Body of pancreas (tissue), 4 donors: ENCODE measurements at regions not wholly inside any gene's neighbourhood (a gene's known extent, or its start where the extent isn't known, plus 50 kb on each side); places are given as distances from the start of the nearest gene placed in this dataset.

Source experiments
- ATAC-seq: fragments of 150-250 bp; one replicate; pipeline ENCODE4 v1.9.1; 2016
- DNase-seq, 4 donors: peaks; one replicate each; pipeline ENCODE4 v3.0.0-alpha.2; 2019
- H3K27ac ChIP-seq, 4 donors: fragments of 200-600 bp; sonication (generic); 1 replicate in 3 of 4; 2 replicates in 1 of 4; pipeline versions ENCODE4 v1.5.1 to v1.6.1; 2016 to 2019; ENCODE audit warnings: mild to moderate bottlenecking in 1 of 4, mixed read lengths in 1 of 4, moderate library complexity in 1 of 4
- H3K27me3 ChIP-seq, 2 donors: fragments of 200-600 bp; sonication (generic); one replicate each; pipeline ENCODE4 v1.6.0; 2016; ENCODE audit warnings: mild to moderate bottlenecking in 1 of 2
- H3K36me3 ChIP-seq, 2 donors: fragments of 200-600 bp; sonication (generic); replicated peaks in 1 of 2; 2 replicates each; pipeline ENCODE4 v1.5.1; 2016; ENCODE audit warnings: low read depth in 2 of 2; ENCODE audit not compliant: insufficient read depth in 1 of 2
- H3K4me1 ChIP-seq: fragments of 200-600 bp; sonication (generic); one replicate; pipeline ENCODE4 v1.6.0; 2016
- H3K4me3 ChIP-seq, 2 donors: fragments of 200-600 bp; sonication (generic); 1 replicate in 1 of 2; 2 replicates in 1 of 2; pipeline ENCODE4 v1.5.1; 2016 to 2019
- H3K9me3 ChIP-seq, 3 donors: fragments of 200-600 bp; sonication (generic); 1 replicate in 2 of 3; 2 replicates in 1 of 3; pipeline ENCODE4 v1.5.1; 2016
- CTCF ChIP-seq, 7 experiments: fragments of 450-650 bp in 4 of 7; fragments of 200-600 bp in 3 of 7; sonication (generic) in 3 of 7; IDR thresholded peaks; one replicate each; pipeline ENCODE4 v1.5.1; 2016 to 2019; ENCODE audit warnings: antibody characterized with exemption in 7 of 7
- POLR2A ChIP-seq, 3 donors: fragments of 450-650 bp; IDR thresholded peaks; one replicate each; pipeline ENCODE4 v1.6.1; 2016; ENCODE audit warnings: antibody characterized with exemption in 3 of 3, mild to moderate bottlenecking in 2 of 3
- WGBS, 2 donors: methylation state at CpG; one replicate each; pipeline ENCODE4 v1.1.5; 2017; 5-methylcytosine and 5-hydroxymethylcytosine counted together
- intact Hi-C: fragments of 100-400 bp; cut with DNase I; formaldehyde crosslinking; loops from one replicate; pipeline ENCODE4 v1.15.1; 2023

DNA sequence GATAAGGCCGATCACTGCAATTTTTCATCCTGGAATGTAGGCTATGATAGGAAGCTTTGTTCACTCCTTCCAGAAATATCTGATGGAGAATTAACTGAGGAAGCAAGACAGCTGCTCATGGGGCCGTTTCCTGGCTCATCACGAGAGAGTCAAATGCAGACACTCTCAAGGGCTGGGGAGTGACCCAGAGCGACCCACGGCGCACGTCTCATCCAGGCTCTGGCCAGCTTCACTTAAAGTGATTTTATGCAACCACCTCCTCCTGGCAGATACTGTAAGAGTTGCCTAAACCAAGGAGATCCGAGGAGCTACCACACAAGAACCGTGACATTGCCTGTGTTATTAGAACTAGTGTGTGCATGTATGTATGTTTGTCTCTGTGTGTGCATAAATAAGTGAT is 530.8 kb downstream of the TCERG1L start:
- H3K4me3 ChIP-seq, result no peak overlapping the region
- no peak for DNase-seq
- TF ChIP-seq POLR2A (IDR thresholded peaks at IDR 0.05) (no peak), CTCF (IDR thresholded peaks at IDR 0.05) (no peak)
- H3K27ac ChIP-seq, result no peak overlapping the region
- intact Hi-C loops, result no loop called here
- H3K9me3 ChIP-seq, result no peaks in the 10 kb centered on the region
- no peaks in the 10 kb centered on the region for H3K4me1 ChIP-seq
- ATAC-seq, result no peak
- H3K36me3 ChIP-seq, result no peaks in the 10 kb centered on the region
- no peaks in the 10 kb centered on the region for H3K27me3 ChIP-seq
- 23 to 29% methylated on average over 9 of the region's 9 CpGs for WGBS, 2 donors

DNA sequence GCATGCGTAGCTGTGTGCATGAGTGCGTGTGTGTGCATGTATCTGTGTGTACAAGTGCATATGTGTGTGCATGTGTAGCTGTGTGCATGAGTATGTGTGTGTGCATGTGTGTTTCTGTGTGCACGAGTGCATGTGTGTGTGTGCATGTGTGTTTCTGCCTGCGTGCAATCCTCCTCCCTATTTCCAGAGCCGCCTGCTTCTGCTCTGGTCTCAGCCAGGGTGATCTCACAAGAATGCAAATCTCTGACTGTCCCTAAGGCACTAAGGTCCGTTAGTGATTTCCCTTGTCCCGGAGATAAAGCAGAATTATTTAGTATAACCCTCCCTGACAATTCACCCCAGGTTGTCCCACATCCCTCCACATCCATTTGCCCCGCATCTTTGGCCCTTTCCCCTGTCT is 530.3 kb downstream of the TCERG1L start:
- Histone ChIP-seq H3K36me3 (no peaks in the 10 kb centered on the region), H3K27ac (no peak overlapping the region), H3K27me3 (no peaks in the 10 kb centered on the region), H3K4me1 (no peaks in the 10 kb centered on the region), H3K4me3 (no peak overlapping the region), H3K9me3 (no peaks in the 10 kb centered on the region)
- no peak for DNase-seq
- no peak for TF ChIP-seq POLR2A (IDR thresholded peaks at IDR 0.05)
- TF ChIP-seq CTCF (IDR thresholded peaks at IDR 0.05), result no peak
- 52 to 64% methylated on average over 8 of the region's 8 CpGs for WGBS, 2 donors
- intact Hi-C loops, result no loop called here
- no peak for ATAC-seq

GRCh38 chr10:130781623-130782022 is 529.9 kb downstream of the TCERG1L start:
- TF ChIP-seq CTCF (IDR thresholded peaks at IDR 0.05) (no peak), POLR2A (IDR thresholded peaks at IDR 0.05) (no peak)
- Histone ChIP-seq H3K27me3 (no peaks in the 10 kb centered on the region), H3K4me1 (peaks cover 2% of the 10 kb centered on the region), H3K36me3 (no peaks in the 10 kb centered on the region), H3K9me3 (no peaks in the 10 kb centered on the region), H3K4me3 (no peak overlapping the region), H3K27ac (no peak overlapping the region)
- WGBS, 2 donors, result 71 to 78% methylated on average over 7 of the region's 7 CpGs
- no peak for ATAC-seq
- DNase-seq, result no peak
- intact Hi-C loops, result no loop called here

- no peaks in the 10 kb centered on the region for H3K36me3 ChIP-seq
- H3K4me3 ChIP-seq, result no peak overlapping the region
- peaks cover 7% of the 10 kb centered on the region for H3K4me1 ChIP-seq
- no peak for ATAC-seq
- H3K27me3 ChIP-seq, result no peaks in the 10 kb centered on the region
- no peaks in the 10 kb centered on the region for H3K9me3 ChIP-seq
- DNase-seq, result no peak
- 42 to 68% methylated on average over 9 to 11 of the region's 11 CpGs for WGBS, 2 donors
- TF ChIP-seq POLR2A (IDR thresholded peaks at IDR 0.05) (no peak), CTCF (IDR thresholded peaks at IDR 0.05) (no peak)
- H3K27ac ChIP-seq, result no peak overlapping the region
- intact Hi-C loops, result no loop called here
Measured at GRCh38 chr10:130782467-130782866, 529.1 kb downstream of the TCERG1L start.

DNA sequence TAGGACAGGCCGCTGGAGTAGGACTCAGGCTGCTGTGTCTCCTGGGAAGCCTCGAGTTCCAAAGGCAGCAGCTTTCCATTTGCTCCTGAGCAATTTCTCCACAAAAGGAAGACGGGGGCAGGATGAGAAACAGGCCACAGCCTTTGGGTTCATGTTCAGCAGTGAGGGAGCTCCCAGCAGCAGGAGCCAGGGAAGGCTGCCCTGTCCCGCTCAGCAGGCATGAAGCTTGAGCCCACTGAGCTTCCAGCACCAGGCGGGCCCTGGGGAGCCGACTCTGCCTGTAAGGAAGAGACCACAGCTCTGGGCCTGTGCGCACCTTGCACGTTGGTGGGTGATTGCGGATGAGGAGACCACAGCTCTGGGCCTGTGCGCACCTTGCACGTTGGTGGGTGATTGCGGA is 527.2 kb downstream of the TCERG1L start:
- 42 to 77% methylated on average over 3 to 10 of the region's 12 CpGs for whole genome bisulfite sequencing, 2 donors
- Histone ChIP-seq H3K9me3 (no peaks in the 10 kb centered on the region), H3K27ac (no peak overlapping the region), H3K36me3 (no peaks in the 10 kb centered on the region), H3K4me3 (no peak overlapping the region), H3K27me3 (no peaks in the 10 kb centered on the region), H3K4me1 (peaks cover 11% of the 10 kb centered on the region)
- TF ChIP-seq CTCF (IDR thresholded peaks at IDR 0.05), result no peak
- no peak for TF ChIP-seq POLR2A (IDR thresholded peaks at IDR 0.05)
- intact Hi-C loops, result no loop called here
- DNase-seq (no peak), ATAC-seq (no peak)
